Prostate gland (tissue), 2 donors: ENCODE measurements at regions not wholly inside any gene's neighbourhood (a gene's known extent, or its start where the extent isn't known, plus 50 kb on each side); places are given as distances from the start of the nearest gene placed in this dataset.

Source experiments
- DNase-seq: peaks from one replicate; pipeline ENCODE4 v3.0.0-alpha.2; 2019; ENCODE audit warnings: low spot score
- H3K27ac ChIP-seq, 2 donors: fragments of 200-600 bp; sonication (generic); 2 replicates each; pipeline ENCODE4 v1.5.1; 2017 to 2019
- H3K27me3 ChIP-seq: fragments of 200-600 bp; sonication (generic); replicated peaks from 2 replicates; pipeline ENCODE4 v1.5.1; 2019; ENCODE audit not compliant: insufficient read depth
- H3K36me3 ChIP-seq, 2 donors: fragments of 200-600 bp; sonication (generic); 1 replicate in 1 of 2; 2 replicates in 1 of 2; pipeline versions ENCODE4 v1.5.1 to v1.8.1; 2017 to 2019
- H3K4me1 ChIP-seq: fragments of 200-600 bp; sonication (generic); replicated peaks from 2 replicates; pipeline ENCODE4 v1.5.1; 2019
- H3K4me3 ChIP-seq, 2 donors: fragments of 200-600 bp; sonication (generic); 2 replicates each; pipeline ENCODE4 v1.5.1; 2017 to 2019
- H3K9me3 ChIP-seq: fragments of 200-600 bp; sonication (generic); 2 replicates; pipeline ENCODE4 v1.5.1; 2017
- POLR2A ChIP-seq: fragments of 450-650 bp; IDR thresholded peaks from one replicate; pipeline ENCODE4 v1.6.1; 2016; ENCODE audit warnings: antibody characterized with exemption, mild to moderate bottlenecking
- POLR2AphosphoS5 ChIP-seq: sonication (generic); formaldehyde crosslinking; IDR thresholded peaks from one replicate; pipeline ENCODE4 v1.6.1; 2017; ENCODE audit warnings: antibody characterized with exemption
- WGBS: methylation state at CpG from one replicate; pipeline ENCODE4 v1.1.5; 2018; 5-methylcytosine and 5-hydroxymethylcytosine counted together
- intact Hi-C: fragments of 100-400 bp; cut with DNase I; formaldehyde crosslinking; loops from one replicate; pipeline ENCODE4 v1.14.2; 2022
- TF ChIP-seq, protein P1 (sequence below), 4 experiments: fragments of 200-600 bp in 2 of 4; fragments of 450-650 bp in 2 of 4; sonication (generic) in 2 of 4; IDR thresholded peaks; 1 replicate in 3 of 4; 2 replicates in 1 of 4; pipeline ENCODE4 v1.5.1; 2016 to 2019; ENCODE audit warnings: antibody characterized with exemption in 4 of 4, mild to moderate bottlenecking in 2 of 4, moderate library complexity in 2 of 4

DNA sequence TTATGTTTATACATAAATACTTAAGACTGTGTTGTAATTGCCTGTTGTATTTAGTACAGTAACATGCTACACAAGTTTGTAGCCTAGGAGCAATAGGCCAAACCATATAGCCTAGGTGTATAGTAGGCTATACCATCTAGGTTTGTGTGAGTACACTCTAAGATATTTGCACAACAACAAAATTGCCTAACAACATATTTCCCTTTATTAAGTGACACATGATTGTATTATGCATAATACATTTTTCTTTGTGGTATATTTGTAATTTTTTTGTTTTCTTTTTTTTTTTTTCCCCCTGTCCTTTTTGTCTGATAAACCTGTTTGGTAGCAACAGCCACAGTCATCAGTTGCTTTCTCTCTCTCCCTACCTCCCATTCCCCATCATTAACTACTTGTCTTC is 945.6 kb downstream of the ZPLD1 start:
- DNase-seq, result no peak
- no peaks in the 10 kb centered on the region for H3K4me1 ChIP-seq
- no peak overlapping the region for H3K27ac ChIP-seq
- no peaks in the 10 kb centered on the region for H3K36me3 ChIP-seq
- intact Hi-C loops, result no loop called here
- TF ChIP-seq, protein P1, sequence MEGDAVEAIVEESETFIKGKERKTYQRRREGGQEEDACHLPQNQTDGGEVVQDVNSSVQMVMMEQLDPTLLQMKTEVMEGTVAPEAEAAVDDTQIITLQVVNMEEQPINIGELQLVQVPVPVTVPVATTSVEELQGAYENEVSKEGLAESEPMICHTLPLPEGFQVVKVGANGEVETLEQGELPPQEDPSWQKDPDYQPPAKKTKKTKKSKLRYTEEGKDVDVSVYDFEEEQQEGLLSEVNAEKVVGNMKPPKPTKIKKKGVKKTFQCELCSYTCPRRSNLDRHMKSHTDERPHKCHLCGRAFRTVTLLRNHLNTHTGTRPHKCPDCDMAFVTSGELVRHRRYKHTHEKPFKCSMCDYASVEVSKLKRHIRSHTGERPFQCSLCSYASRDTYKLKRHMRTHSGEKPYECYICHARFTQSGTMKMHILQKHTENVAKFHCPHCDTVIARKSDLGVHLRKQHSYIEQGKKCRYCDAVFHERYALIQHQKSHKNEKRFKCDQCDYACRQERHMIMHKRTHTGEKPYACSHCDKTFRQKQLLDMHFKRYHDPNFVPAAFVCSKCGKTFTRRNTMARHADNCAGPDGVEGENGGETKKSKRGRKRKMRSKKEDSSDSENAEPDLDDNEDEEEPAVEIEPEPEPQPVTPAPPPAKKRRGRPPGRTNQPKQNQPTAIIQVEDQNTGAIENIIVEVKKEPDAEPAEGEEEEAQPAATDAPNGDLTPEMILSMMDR (IDR thresholded peaks at IDR 0.05), result no peak
- TF ChIP-seq POLR2A (no peak), POLR2AphosphoS5 (no peak)
- H3K9me3 ChIP-seq, result no peaks in the 10 kb centered on the region
- H3K27me3 ChIP-seq, result no peaks in the 10 kb centered on the region
- no peak overlapping the region for H3K4me3 ChIP-seq

DNA sequence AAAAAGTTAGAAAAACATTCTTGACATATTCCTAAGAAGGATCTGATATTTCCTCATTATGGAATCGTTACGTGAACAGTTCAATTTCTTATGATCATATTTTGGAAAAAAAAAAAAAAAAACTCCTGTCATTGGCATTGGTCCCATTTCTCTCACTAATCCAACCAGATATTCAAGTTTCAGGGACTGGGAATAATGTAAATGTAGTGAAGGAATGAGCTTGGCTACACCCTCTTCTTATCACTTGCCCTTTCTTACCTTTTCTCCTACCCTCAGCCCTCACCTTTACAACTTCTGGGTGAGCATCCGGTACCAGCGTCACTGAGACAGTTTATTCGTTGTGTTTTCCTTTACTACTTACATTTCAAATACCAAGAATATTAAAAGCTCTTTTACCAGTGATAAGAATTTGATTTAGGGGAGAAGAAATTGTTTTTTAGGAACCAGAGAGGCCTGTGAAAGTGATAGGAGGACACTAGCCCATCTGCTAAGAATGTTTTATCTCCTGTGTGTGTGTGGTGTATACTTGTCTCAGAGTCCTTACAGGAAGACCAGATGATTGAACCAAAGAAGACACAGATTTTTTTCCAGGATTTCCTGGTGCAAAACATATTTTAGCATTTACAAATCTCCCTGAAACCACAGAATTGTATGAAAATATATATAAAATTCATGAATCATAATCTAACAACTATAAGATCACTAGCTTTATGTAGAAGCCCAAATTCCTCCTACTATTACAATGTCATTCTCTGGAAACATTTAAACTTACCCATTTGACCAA is 946.7 kb downstream of the ZPLD1 start:
- WGBS, result 75% methylated on average over 5 of the region's 5 CpGs
- Histone ChIP-seq H3K36me3 (no peaks in the 10 kb centered on the region), H3K27ac (no peak overlapping the region), H3K4me1 (no peaks in the 10 kb centered on the region), H3K27me3 (no peaks in the 10 kb centered on the region), H3K4me3 (no peak overlapping the region), H3K9me3 (no peaks in the 10 kb centered on the region)
- intact Hi-C loops, result no loop called here
- DNase-seq, result no peak
- TF ChIP-seq POLR2AphosphoS5 (no peak), POLR2A (no peak)
- TF ChIP-seq, protein P1 (IDR thresholded peaks at IDR 0.05), result no peak

DNA sequence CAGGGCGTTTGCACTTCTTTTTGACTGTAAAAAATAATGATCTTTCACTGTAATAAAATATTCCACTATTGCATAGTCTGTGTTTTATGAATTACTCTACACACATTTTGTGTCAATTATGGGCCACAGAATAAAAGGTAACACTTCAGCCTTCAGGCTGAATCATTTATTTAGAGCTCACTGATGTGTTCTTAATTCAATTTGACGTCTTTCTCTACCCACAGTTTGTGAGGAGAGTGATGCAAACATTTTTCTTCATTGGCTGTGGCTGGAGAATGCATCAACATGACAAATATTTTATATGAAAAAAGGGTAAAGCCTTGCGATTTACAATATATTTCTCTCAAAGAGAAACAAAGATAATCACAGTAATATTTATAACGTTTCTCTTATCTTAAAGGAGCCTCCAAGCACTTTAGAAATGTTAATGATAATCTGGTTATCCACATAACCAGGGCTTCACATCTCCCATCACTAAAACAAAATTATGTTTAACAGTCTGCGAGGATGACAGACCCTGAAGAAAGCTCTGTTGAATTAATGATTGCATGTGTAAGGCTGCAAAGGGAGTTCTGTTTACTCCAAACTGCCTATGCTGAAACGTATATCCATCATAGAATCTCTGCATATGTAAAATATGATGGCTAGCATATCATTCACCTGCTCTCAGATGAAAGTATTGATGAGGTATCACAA is 951.3 kb downstream of the ZPLD1 start:
- no peak overlapping the region for H3K27ac ChIP-seq
- H3K27me3 ChIP-seq, result no peaks in the 10 kb centered on the region
- no peaks in the 10 kb centered on the region for H3K9me3 ChIP-seq
- TF ChIP-seq, protein P1 (IDR thresholded peaks at IDR 0.05), result no peak
- TF ChIP-seq POLR2AphosphoS5 (no peak), POLR2A (no peak)
- DNase-seq, result no peak
- H3K36me3 ChIP-seq, result no peaks in the 10 kb centered on the region
- no peaks in the 10 kb centered on the region for H3K4me1 ChIP-seq
- 66% methylated on average over 6 of the region's 6 CpGs for WGBS
- intact Hi-C loops, result no loop called here
- H3K4me3 ChIP-seq, result no peak overlapping the region

DNA sequence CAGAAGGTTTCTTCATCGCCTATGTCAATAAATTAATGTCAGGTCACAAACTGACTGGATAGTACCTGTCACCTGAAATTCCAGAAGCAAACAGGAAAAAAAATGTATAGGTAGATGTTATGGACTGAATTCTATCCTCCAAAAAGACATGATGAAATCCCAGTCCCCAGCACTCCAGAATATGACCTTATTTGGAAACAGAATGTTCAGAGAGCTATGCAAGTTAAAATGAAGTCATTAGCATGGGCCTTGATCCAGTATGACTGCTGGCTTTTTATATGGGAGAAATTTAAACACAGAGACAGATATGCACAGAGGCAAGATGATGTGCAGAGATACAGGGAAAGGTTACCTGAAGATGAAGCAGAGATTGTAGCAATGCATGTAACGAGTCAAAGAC is 953.4 kb downstream of the ZPLD1 start:
- Histone ChIP-seq H3K27me3 (no peaks in the 10 kb centered on the region), H3K9me3 (no peaks in the 10 kb centered on the region), H3K27ac (no peak overlapping the region), H3K4me1 (no peaks in the 10 kb centered on the region), H3K4me3 (no peak overlapping the region), H3K36me3 (no peaks in the 10 kb centered on the region)
- intact Hi-C loops, result no loop called here
- TF ChIP-seq POLR2AphosphoS5, result no peak
- TF ChIP-seq, protein P1 (IDR thresholded peaks at IDR 0.05), result no peak
- no peak for TF ChIP-seq POLR2A
- 43% methylated on average over 2 of the region's 2 CpGs for WGBS
- no peak for DNase-seq

DNA sequence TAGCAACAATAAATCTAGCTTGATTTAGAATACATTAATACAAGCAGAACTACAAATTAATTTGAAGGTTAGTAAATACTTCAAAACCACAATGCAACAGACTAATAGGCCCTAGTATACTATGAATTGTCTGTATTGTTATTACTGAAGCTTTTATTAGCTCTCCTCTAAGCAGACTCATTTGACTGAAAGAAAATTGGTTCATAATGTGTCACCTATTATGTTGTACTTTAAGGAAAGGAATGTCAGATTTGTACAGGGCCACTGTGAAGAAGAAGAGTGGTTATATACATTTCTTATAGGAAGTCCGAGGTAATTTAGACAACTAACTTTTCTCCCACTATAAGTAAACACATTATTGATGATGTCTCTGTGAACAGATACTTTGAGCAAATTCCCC is 954.5 kb downstream of the ZPLD1 start:
- H3K36me3 ChIP-seq, result no peaks in the 10 kb centered on the region
- 47% methylated on average over 1 of the region's 1 CpG for WGBS
- TF ChIP-seq POLR2A, result no peak
- TF ChIP-seq, protein P1 (IDR thresholded peaks at IDR 0.05), result no peak
- TF ChIP-seq POLR2AphosphoS5, result no peak

More for the DNA sequence above, 954.5 kb downstream of the ZPLD1 start:
- intact Hi-C loops, result no loop called here
- H3K4me1 ChIP-seq, result no peaks in the 10 kb centered on the region
- no peak overlapping the region for H3K27ac ChIP-seq
- H3K27me3 ChIP-seq, result no peaks in the 10 kb centered on the region
- no peak for DNase-seq
- no peak overlapping the region for H3K4me3 ChIP-seq
- H3K9me3 ChIP-seq, result no peaks in the 10 kb centered on the region
